ENCODE measurements at regions not wholly inside any gene's neighbourhood (a gene's known extent, or its start where the extent isn't known, plus 50 kb on each side); places are given as distances from the start of the nearest gene placed in this dataset.

DNA sequence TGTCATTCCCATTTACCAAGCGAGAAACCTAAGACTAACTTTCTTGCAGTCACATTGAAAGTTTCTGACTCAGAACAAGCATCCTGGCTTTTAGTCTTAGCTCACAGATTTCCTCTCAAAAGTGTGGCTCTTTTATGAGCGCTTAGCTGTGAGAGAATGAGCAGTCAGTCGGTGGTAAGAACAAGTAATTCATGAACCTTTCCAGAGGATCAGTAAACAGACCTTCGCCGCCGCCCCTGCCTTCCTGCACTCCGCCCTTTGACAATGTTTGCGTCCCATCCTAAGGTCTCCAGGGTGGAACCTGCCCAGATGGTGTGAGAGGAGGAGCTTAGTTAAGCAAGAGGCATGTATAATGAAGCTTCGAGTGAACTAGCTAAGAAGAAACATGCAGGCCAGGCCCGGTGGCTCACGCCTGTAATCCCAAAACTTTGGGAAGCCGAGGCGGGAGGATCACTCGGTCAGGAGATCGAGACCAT lies 142.4 kb downstream of the GLUL start (continued):
- TF ChIP-seq, protein P1, sequence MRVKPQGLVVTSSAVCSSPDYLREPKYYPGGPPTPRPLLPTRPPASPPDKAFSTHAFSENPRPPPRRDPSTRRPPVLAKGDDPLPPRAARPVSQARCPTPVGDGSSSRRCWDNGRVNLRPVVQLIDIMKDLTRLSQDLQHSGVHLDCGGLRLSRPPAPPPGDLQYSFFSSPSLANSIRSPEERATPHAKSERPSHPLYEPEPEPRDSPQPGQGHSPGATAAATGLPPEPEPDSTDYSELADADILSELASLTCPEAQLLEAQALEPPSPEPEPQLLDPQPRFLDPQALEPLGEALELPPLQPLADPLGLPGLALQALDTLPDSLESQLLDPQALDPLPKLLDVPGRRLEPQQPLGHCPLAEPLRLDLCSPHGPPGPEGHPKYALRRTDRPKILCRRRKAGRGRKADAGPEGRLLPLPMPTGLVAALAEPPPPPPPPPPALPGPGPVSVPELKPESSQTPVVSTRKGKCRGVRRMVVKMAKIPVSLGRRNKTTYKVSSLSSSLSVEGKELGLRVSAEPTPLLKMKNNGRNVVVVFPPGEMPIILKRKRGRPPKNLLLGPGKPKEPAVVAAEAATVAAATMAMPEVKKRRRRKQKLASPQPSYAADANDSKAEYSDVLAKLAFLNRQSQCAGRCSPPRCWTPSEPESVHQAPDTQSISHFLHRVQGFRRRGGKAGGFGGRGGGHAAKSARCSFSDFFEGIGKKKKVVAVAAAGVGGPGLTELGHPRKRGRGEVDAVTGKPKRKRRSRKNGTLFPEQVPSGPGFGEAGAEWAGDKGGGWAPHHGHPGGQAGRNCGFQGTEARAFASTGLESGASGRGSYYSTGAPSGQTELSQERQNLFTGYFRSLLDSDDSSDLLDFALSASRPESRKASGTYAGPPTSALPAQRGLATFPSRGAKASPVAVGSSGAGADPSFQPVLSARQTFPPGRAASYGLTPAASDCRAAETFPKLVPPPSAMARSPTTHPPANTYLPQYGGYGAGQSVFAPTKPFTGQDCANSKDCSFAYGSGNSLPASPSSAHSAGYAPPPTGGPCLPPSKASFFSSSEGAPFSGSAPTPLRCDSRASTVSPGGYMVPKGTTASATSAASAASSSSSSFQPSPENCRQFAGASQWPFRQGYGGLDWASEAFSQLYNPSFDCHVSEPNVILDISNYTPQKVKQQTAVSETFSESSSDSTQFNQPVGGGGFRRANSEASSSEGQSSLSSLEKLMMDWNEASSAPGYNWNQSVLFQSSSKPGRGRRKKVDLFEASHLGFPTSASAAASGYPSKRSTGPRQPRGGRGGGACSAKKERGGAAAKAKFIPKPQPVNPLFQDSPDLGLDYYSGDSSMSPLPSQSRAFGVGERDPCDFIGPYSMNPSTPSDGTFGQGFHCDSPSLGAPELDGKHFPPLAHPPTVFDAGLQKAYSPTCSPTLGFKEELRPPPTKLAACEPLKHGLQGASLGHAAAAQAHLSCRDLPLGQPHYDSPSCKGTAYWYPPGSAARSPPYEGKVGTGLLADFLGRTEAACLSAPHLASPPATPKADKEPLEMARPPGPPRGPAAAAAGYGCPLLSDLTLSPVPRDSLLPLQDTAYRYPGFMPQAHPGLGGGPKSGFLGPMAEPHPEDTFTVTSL (CRISPR knock-in tag; IDR thresholded peaks at IDR 0.05; ENCODE audit: borderline replicate concordance): peak; percentile 67; the same call in 1 of the 2 replicates
- TF ChIP-seq NFE2L1 (CRISPR knock-in tag; IDR thresholded peaks at IDR 0.05; ENCODE audit: borderline replicate concordance) (no peak), ZNF552 (CRISPR knock-in tag; IDR thresholded peaks at IDR 0.05; ENCODE audit: borderline replicate concordance) (no peak), TEAD2 (CRISPR knock-in tag; IDR thresholded peaks at IDR 0.05) (no peak), ZIK1 (CRISPR knock-in tag; IDR thresholded peaks at IDR 0.05; ENCODE audit: borderline replicate concordance, low read depth) (no peak), RFXANK (CRISPR knock-in tag; IDR thresholded peaks at IDR 0.05) (no peak), ZNF749 (CRISPR knock-in tag; IDR thresholded peaks at IDR 0.05; ENCODE audit: borderline replicate concordance) (no peak), CBX5 (CRISPR knock-in tag; IDR thresholded peaks at IDR 0.05; ENCODE audit: borderline replicate concordance) (no peak), NCOA2 (CRISPR knock-in tag; IDR thresholded peaks at IDR 0.05) (peak; percentile 70), MTF1 (CRISPR knock-in tag; IDR thresholded peaks at IDR 0.05) (no peak)
- TF ChIP-seq, protein P2, sequence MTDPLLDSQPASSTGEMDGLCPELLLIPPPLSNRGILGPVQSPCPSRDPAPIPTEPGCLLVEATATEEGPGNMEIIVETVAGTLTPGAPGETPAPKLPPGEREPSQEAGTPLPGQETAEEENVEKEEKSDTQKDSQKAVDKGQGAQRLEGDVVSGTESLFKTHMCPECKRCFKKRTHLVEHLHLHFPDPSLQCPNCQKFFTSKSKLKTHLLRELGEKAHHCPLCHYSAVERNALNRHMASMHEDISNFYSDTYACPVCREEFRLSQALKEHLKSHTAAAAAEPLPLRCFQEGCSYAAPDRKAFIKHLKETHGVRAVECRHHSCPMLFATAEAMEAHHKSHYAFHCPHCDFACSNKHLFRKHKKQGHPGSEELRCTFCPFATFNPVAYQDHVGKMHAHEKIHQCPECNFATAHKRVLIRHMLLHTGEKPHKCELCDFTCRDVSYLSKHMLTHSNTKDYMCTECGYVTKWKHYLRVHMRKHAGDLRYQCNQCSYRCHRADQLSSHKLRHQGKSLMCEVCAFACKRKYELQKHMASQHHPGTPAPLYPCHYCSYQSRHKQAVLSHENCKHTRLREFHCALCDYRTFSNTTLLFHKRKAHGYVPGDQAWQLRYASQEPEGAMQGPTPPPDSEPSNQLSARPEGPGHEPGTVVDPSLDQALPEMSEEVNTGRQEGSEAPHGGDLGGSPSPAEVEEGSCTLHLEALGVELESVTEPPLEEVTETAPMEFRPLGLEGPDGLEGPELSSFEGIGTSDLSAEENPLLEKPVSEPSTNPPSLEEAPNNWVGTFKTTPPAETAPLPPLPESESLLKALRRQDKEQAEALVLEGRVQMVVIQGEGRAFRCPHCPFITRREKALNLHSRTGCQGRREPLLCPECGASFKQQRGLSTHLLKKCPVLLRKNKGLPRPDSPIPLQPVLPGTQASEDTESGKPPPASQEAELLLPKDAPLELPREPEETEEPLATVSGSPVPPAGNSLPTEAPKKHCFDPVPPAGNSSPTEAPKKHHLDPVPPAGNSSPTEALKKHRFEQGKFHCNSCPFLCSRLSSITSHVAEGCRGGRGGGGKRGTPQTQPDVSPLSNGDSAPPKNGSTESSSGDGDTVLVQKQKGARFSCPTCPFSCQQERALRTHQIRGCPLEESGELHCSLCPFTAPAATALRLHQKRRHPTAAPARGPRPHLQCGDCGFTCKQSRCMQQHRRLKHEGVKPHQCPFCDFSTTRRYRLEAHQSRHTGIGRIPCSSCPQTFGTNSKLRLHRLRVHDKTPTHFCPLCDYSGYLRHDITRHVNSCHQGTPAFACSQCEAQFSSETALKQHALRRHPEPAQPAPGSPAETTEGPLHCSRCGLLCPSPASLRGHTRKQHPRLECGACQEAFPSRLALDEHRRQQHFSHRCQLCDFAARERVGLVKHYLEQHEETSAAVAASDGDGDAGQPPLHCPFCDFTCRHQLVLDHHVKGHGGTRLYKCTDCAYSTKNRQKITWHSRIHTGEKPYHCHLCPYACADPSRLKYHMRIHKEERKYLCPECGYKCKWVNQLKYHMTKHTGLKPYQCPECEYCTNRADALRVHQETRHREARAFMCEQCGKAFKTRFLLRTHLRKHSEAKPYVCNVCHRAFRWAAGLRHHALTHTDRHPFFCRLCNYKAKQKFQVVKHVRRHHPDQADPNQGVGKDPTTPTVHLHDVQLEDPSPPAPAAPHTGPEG (CRISPR knock-in tag; IDR thresholded peaks at IDR 0.05): 0 out of 2 replicates have a peak, but pooled peaks have one; percentile 28
- TF ChIP-seq, protein P3, sequence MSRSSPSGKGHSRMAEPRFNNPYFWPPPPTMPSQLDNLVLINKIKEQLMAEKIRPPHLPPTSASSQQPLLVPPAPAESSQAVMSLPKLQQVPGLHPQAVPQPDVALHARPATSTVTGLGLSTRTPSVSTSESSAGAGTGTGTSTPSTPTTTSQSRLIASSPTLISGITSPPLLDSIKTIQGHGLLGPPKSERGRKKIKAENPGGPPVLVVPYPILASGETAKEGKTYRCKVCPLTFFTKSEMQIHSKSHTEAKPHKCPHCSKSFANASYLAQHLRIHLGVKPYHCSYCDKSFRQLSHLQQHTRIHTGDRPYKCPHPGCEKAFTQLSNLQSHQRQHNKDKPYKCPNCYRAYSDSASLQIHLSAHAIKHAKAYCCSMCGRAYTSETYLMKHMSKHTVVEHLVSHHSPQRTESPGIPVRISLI (CRISPR knock-in tag; IDR thresholded peaks at IDR 0.05; ENCODE audit: borderline replicate concordance): peak; percentile 57; the same call in 1 of the 2 replicates
- TF ChIP-seq, protein P4, sequence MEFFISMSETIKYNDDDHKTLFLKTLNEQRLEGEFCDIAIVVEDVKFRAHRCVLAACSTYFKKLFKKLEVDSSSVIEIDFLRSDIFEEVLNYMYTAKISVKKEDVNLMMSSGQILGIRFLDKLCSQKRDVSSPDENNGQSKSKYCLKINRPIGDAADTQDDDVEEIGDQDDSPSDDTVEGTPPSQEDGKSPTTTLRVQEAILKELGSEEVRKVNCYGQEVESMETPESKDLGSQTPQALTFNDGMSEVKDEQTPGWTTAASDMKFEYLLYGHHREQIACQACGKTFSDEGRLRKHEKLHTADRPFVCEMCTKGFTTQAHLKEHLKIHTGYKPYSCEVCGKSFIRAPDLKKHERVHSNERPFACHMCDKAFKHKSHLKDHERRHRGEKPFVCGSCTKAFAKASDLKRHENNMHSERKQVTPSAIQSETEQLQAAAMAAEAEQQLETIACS (CRISPR knock-in tag; IDR thresholded peaks at IDR 0.05): no peak
- TF ChIP-seq, protein P5, sequence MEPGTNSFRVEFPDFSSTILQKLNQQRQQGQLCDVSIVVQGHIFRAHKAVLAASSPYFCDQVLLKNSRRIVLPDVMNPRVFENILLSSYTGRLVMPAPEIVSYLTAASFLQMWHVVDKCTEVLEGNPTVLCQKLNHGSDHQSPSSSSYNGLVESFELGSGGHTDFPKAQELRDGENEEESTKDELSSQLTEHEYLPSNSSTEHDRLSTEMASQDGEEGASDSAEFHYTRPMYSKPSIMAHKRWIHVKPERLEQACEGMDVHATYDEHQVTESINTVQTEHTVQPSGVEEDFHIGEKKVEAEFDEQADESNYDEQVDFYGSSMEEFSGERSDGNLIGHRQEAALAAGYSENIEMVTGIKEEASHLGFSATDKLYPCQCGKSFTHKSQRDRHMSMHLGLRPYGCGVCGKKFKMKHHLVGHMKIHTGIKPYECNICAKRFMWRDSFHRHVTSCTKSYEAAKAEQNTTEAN (CRISPR knock-in tag; conservative IDR thresholded peaks at IDR 0.05): 0 out of 2 replicates have a peak, but pooled peaks have one; percentile 40
